ENCODE measurements at regions not wholly inside any gene's neighbourhood (a gene's known extent, or its start where the extent isn't known, plus 50 kb on each side); places are given as distances from the start of the nearest gene placed in this dataset.

DNA sequence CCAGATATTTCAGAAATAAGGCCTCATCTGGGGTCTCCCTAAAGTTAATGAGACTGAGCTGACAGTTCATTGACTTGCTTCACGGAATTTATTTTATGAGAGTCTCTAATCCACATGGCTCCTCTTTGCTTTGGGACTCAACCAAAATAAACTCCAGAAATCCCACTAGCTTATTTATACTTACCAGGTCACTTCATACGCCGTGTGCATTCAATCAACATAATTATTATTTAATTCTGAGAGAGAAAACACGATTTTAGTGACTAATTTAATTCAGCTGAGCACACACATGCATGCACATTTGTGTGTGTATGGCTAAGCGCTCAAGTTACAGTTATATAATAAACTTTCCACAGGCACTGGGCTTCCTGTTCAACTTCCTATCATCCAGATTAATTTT, 333.4 kb upstream of the CCDC196 start:
- ChIA-PET POLR2A (no interaction called here), CTCF (no interaction called here)
- no peak overlapping the region for H3K4me3 Mint-ChIP-seq
- no peaks in the 10 kb centered on the region for H3K4me1 Mint-ChIP-seq
- no peak overlapping the region for H3K27ac Mint-ChIP-seq
- H3K9me3 Mint-ChIP-seq (ENCODE audit: low read depth), result no peaks in the 10 kb centered on the region
- H3K36me3 Mint-ChIP-seq (ENCODE audit: low read depth), result no peaks in the 10 kb centered on the region
- no peaks in the 10 kb centered on the region for H3K27me3 Mint-ChIP-seq
- intact Hi-C loops (cut with DNase I, micrococcal nuclease), result no loop called here
- DNase-seq (no peak), ATAC-seq (no peak)

GRCh38 chr14:66163023-66163422, 323.1 kb upstream of the CCDC196 start:
- no peak for ATAC-seq
- H3K36me3 Mint-ChIP-seq (ENCODE audit: low read depth), result no peaks in the 10 kb centered on the region
- H3K4me3 Mint-ChIP-seq, result no peak overlapping the region
- no peak overlapping the region for H3K27ac Mint-ChIP-seq
- intact Hi-C loops (cut with DNase I, micrococcal nuclease), result no loop called here
- peaks cover 22% of the 10 kb centered on the region for H3K27me3 Mint-ChIP-seq
- H3K4me1 Mint-ChIP-seq, result no peaks in the 10 kb centered on the region
- POLR2A ChIA-PET, result no interaction called here
- H3K9me3 Mint-ChIP-seq (ENCODE audit: low read depth), result no peaks in the 10 kb centered on the region
- no peak for DNase-seq
- CTCF ChIA-PET, result no interaction called here

DNA sequence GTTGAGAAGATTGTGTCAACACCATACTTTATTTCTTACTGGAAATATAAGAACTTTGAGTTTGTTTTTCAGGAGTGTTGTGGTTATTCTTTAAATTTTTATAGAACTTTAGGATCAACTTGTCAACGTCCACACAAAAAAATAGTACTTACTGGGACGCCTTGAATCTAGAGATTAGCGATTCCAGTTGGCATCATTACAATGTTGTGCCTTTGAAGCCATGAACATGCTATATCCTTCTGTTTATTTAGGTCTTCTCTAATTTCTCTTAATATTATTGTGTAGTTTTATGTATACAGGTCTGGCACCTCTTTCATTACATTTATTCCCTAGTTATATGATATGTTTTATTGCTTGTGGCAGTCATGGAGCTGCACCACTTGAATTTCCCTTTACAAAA, 320.8 kb upstream of the CCDC196 start:
- no peak for ATAC-seq
- no peak for DNase-seq
- no peak overlapping the region for H3K4me3 Mint-ChIP-seq
- ChIA-PET POLR2A (interaction anchor here (0.6 kb wide), 1 partner anchor 283 kb away, joined by 3 read pairs; no protein-coding TSS in a partner anchor), CTCF (no interaction called here)
- H3K27ac Mint-ChIP-seq, result no peak overlapping the region
- no peaks in the 10 kb centered on the region for H3K36me3 Mint-ChIP-seq (ENCODE audit: low read depth)
- peaks cover 19% of the 10 kb centered on the region for H3K27me3 Mint-ChIP-seq
- no peaks in the 10 kb centered on the region for H3K4me1 Mint-ChIP-seq
- no peaks in the 10 kb centered on the region for H3K9me3 Mint-ChIP-seq (ENCODE audit: low read depth)
- intact Hi-C loops (cut with DNase I, micrococcal nuclease), result no loop called here

- no peak for ATAC-seq
- H3K4me3 Mint-ChIP-seq, result no peak overlapping the region
- peaks cover 9% of the 10 kb centered on the region for H3K27me3 Mint-ChIP-seq
- intact Hi-C loops (cut with DNase I, micrococcal nuclease), result no loop called here
- H3K27ac Mint-ChIP-seq, result no peak overlapping the region
- no peaks in the 10 kb centered on the region for H3K36me3 Mint-ChIP-seq (ENCODE audit: low read depth)
- no peak for DNase-seq
- ChIA-PET POLR2A (no interaction called here), CTCF (interaction anchor here (0.7 to 1.3 kb wide), 3 partner anchors 18 to 1256 kb away, joined by 3 read pairs; no protein-coding TSS in a partner anchor)
- H3K4me1 Mint-ChIP-seq, result no peaks in the 10 kb centered on the region
- H3K9me3 Mint-ChIP-seq (ENCODE audit: low read depth), result no peaks in the 10 kb centered on the region
Observed at GRCh38 chr14:66174453-66174891, 311.7 kb upstream of the CCDC196 start.

- Mint-ChIP-seq H3K4me3 (no peak overlapping the region), H3K27ac (no peak overlapping the region), H3K4me1 (no peaks in the 10 kb centered on the region), H3K27me3 (peaks cover 11% of the 10 kb centered on the region), H3K36me3 (ENCODE audit: low read depth) (no peaks in the 10 kb centered on the region), H3K9me3 (ENCODE audit: low read depth) (no peaks in the 10 kb centered on the region)
- no peak for ATAC-seq
- intact Hi-C loops (cut with DNase I, micrococcal nuclease), result no loop called here
- DNase-seq, result no peak
- ChIA-PET CTCF (no interaction called here), POLR2A (no interaction called here)
Observed at GRCh38 chr14:66177935-66178334, 308.2 kb upstream of the CCDC196 start.

DNA sequence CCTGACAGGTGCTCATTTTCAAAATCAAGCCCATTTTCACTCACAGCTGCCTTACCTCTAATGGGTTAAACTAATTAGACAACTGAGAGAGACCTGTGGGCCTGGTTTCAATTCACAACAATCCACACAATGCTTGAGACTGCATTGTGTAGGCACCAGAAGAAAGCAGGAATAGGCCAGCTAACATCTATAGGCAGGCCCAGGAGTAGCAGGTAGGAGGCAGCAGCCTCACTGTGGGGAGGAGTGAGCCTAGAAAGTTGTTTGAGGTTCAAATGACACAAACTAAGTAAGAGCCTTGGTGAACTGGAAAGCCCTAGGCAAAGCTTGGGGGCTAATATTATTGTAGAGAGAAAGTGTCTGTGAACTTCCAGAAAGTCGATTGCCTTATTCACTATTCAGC, 289.5 kb upstream of the CCDC196 start:
- DNase-seq (no peak), ATAC-seq (no peak)
- Mint-ChIP-seq H3K27ac (no peak overlapping the region), H3K9me3 (ENCODE audit: low read depth) (peaks cover 3% of the 10 kb centered on the region), H3K36me3 (ENCODE audit: low read depth) (no peaks in the 10 kb centered on the region), H3K4me3 (no peak overlapping the region), H3K4me1 (no peaks in the 10 kb centered on the region), H3K27me3 (peaks cover 5% of the 10 kb centered on the region)
- POLR2A ChIA-PET, result no interaction called here
- CTCF ChIA-PET, result no interaction called here
- intact Hi-C loops (cut with DNase I, micrococcal nuclease), result no loop called here

- H3K36me3 Mint-ChIP-seq (ENCODE audit: low read depth), result no peaks in the 10 kb centered on the region
- CTCF ChIA-PET, result no interaction called here
Observed at GRCh38 chr14:66197276-66197675, 288.9 kb upstream of the CCDC196 start.

DNA sequence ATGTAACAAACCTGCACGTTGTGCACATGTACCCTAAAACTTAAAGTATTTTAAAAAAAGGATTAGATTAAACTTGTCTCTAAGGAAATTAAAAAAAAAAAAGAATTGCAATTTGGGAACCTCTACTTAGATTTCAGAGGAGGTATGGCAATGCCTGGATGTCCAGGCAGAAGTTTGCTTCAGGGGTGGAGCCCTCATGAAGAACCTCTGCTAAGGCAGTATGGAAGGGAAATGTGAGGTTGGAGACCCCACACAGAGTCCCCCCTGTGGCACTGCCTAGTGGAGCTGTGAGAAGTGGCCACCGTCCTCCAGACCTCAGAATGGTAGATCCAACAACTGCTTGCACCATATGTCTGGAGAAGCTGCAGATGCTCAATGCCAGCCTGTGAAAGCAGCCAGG, 279.6 kb upstream of the CCDC196 start:
- ATAC-seq, result no peak
- no peak overlapping the region for H3K4me3 Mint-ChIP-seq
- no peaks in the 10 kb centered on the region for H3K4me1 Mint-ChIP-seq
- peaks cover 20% of the 10 kb centered on the region for H3K9me3 Mint-ChIP-seq (ENCODE audit: low read depth)
- H3K27ac Mint-ChIP-seq, result no peak overlapping the region
- H3K36me3 Mint-ChIP-seq (ENCODE audit: low read depth), result no peaks in the 10 kb centered on the region
- H3K27me3 Mint-ChIP-seq, result peaks cover 3% of the 10 kb centered on the region
- ChIA-PET POLR2A (no interaction called here), CTCF (no interaction called here)
- no peak for DNase-seq
- intact Hi-C loops (cut with DNase I, micrococcal nuclease), result no loop called here

More at GRCh38 chr14:66197276-66197675, 288.9 kb upstream of the CCDC196 start:
- Mint-ChIP-seq H3K27me3 (peaks cover 5% of the 10 kb centered on the region), H3K4me3 (no peak overlapping the region), H3K27ac (no peak overlapping the region), H3K4me1 (no peaks in the 10 kb centered on the region), H3K9me3 (ENCODE audit: low read depth) (peaks cover 3% of the 10 kb centered on the region)
- DNase-seq, result no peak
- intact Hi-C loops (cut with DNase I, micrococcal nuclease), result no loop called here
- POLR2A ChIA-PET, result no interaction called here
- no peak for ATAC-seq

DNA sequence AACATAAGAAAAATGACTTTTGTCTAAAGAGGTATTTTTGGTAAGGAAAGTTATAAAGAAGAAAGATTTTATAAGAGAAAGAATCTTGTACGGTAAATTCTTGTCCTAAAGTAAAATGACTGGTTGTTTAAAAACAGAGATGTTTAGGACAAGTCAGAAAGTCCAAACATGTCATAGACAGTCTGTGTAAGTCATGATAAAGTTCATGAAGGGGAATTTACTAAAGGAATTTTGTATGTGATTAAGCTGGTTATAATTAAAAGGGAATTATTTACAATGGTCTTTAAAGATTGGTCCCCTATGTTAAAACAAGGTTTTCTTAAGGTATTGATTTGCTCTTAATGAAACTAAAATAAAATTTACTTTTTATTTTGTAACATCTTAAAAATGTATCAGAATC, 269.4 kb upstream of the CCDC196 start:
- POLR2A ChIA-PET, result no interaction called here
- Mint-ChIP-seq H3K27ac (no peak overlapping the region), H3K36me3 (ENCODE audit: low read depth) (no peaks in the 10 kb centered on the region), H3K9me3 (ENCODE audit: low read depth) (peaks cover 3% of the 10 kb centered on the region), H3K4me3 (no peak overlapping the region), H3K4me1 (no peaks in the 10 kb centered on the region), H3K27me3 (peaks cover 3% of the 10 kb centered on the region)
- intact Hi-C loops (cut with DNase I, micrococcal nuclease), result no loop called here
- CTCF ChIA-PET, result interaction anchor here (0.6 kb wide), 1 partner anchor 37 kb away, joined by 3 read pairs; no protein-coding TSS in a partner anchor
- no peak for ATAC-seq
- DNase-seq, result no peak

DNA sequence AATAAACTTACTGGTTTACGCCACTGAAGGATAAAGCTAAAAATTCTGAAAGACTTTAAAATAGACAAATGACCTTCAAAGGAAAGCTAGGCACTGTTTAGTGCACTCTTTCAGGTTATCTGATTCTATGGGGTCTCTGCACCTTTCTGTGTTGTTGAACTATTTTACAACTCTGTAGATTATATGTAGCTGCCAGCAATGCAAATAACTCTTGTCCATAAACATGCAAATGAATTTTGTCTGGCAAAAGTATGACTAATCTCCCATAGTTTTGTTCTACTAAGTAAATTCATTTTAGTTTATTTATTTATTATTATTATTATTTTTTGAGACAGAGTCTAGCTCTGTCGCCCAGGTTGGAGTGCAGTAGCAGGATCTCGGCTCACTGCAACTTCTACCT, 266.3 kb upstream of the CCDC196 start:
- ATAC-seq (no peak), DNase-seq (no peak)
- Mint-ChIP-seq H3K4me1 (no peaks in the 10 kb centered on the region), H3K9me3 (ENCODE audit: low read depth) (peaks cover 3% of the 10 kb centered on the region), H3K4me3 (no peak overlapping the region), H3K36me3 (ENCODE audit: low read depth) (no peaks in the 10 kb centered on the region), H3K27me3 (peaks cover 3% of the 10 kb centered on the region), H3K27ac (no peak overlapping the region)
- ChIA-PET POLR2A (no interaction called here), CTCF (no interaction called here)
- intact Hi-C loops (cut with DNase I, micrococcal nuclease), result no loop called here

- Mint-ChIP-seq H3K4me3 (no peak overlapping the region), H3K27ac (no peak overlapping the region), H3K27me3 (peaks cover under 1% of the 10 kb centered on the region), H3K9me3 (ENCODE audit: low read depth) (peaks cover 8% of the 10 kb centered on the region), H3K4me1 (peaks cover 12% of the 10 kb centered on the region), H3K36me3 (ENCODE audit: low read depth) (no peaks in the 10 kb centered on the region)
- ChIA-PET CTCF (no interaction called here), POLR2A (no interaction called here)
- DNase-seq (no peak), ATAC-seq (no peak)
- intact Hi-C loops (cut with DNase I, micrococcal nuclease), result no loop called here
Observed at GRCh38 chr14:66224492-66225178, 261.5 kb upstream of the CCDC196 start.

- ChIA-PET POLR2A (no interaction called here), CTCF (no interaction called here)
- Mint-ChIP-seq H3K4me3 (no peak overlapping the region), H3K4me1 (peaks cover 12% of the 10 kb centered on the region), H3K9me3 (ENCODE audit: low read depth) (peaks cover 8% of the 10 kb centered on the region), H3K27ac (no peak overlapping the region), H3K27me3 (peaks cover 2% of the 10 kb centered on the region), H3K36me3 (ENCODE audit: low read depth) (no peaks in the 10 kb centered on the region)
- no peak for DNase-seq
- intact Hi-C loops (cut with DNase I, micrococcal nuclease), result no loop called here
- ATAC-seq, result no peak
Observed at GRCh38 chr14:66225337-66225736, 260.8 kb upstream of the CCDC196 start.
